GM18870 (cell line): ENCODE measurements at regions not wholly inside any gene's neighbourhood (a gene's known extent, or its start where the extent isn't known, plus 50 kb on each side); places are given as distances from the start of the nearest gene placed in this dataset.
A peak's percentile ranks its signal among the peaks of the same experiment; 100 is the strongest.
"Not testable (repeated sequence)": the region's sequence is repeated elsewhere in the genome, so short reads cannot be mapped to it uniquely, and the experiment has no call there.

Experiments used
- ATAC-seq: cut with Tn5 transposase; IDR thresholded peaks from one replicate; pipeline ENCODE4 v1.9.1; 2021; ENCODE audit warnings: moderate library complexity; ENCODE audit not compliant: unreplicated experiment

DNA sequence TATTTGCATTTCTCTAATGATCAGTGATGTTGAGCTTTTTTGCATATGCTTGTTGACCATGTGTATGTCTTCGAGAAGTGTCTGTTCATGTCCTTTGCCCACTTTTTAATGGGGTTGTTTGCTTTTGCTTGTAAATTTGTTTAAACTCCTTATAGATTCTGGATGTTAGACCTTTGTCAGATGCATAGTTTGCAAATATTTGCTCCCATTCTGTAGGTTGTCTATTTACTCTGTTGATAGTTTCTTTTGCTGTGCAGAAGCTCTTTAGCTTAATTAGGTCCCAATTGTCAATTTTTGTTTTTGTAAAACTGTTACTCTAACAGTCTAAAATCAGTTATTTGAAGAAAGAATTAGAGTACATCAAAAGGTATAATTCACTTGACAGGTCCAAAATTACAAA lies 160.6 kb downstream of the LRIG3 start:
- not testable (repeated sequence) for ATAC-seq

- ATAC-seq = no peak
Measured at GRCh38 chr12:58761308-58761707, 159.0 kb downstream of the LRIG3 start.

DNA sequence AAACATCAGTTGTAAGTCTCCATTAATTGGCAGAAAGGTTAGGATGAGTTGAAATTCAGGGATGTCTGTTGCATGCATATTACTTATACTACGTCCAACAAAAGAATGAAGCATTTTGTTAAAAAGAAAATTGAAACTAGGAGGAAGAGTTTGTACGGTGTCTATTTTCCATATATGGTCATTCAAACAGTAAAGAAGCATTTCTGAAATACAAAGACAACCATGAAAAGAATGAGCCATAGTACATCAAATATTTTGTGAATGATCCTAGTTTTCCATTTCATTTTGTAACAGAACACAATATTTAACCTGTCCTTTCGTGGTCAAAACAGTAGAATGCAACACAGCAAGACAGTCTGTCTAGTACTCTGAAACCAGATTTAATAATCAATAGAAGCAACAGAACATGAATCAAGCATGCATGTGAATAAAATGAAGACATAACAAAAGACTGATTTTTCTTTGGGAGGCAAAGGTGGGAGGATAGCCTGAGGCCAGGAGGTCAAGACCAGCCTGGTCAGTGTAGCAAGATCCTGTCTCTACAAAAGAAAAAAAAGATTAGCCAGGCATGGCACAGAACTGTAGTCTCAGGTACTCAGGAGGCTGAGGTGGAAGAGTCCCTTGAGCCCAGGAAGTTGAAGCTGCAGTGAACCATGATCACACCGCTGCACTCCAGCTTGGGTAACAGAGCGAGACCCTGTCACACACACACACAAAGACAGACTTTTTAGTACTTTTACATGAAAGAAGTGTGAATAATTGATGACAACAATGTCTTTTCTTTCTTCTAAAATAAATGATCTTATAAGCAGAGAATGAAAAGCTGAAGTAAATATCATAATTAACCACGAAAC lies 156.0 kb downstream of the LRIG3 start:
- ATAC-seq = no peak

GRCh38 chr12:58765076-58765475 lies 155.2 kb downstream of the LRIG3 start:
- no peak for ATAC-seq

GRCh38 chr12:58765653-58766512 lies 154.4 kb downstream of the LRIG3 start:
- ATAC-seq = no peak

- no peak for ATAC-seq
Measured at GRCh38 chr12:58766513-58766870, 153.8 kb downstream of the LRIG3 start.

- ATAC-seq = no peak
Measured at GRCh38 chr12:58767496-58767895, 152.8 kb downstream of the LRIG3 start.

GRCh38 chr12:58773986-58774385 lies 146.3 kb downstream of the LRIG3 start:
- no peak for ATAC-seq

GRCh38 chr12:58774731-58775130 lies 145.6 kb downstream of the LRIG3 start:
- no peak for ATAC-seq

DNA sequence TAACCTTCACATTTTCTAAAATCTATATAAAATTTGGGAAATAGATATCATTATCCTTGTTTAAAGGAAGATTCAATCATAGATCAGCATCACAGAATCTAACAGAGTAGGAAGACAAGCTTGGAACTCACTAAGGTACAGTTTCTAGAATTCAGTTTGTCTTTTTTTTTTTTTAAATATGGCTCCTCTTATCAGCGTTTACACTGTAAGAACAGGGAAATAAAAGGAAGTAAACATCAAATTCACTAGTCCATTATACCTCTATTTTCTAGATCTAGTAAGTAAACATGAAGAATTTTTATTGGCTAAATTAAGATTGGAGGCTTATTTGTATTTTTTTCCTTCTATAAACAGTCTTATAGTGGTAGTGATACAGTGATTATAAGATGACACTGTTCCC lies 144.9 kb downstream of the LRIG3 start:
- no peak for ATAC-seq

- ATAC-seq = no peak
Measured at GRCh38 chr12:58776144-58776543, 144.2 kb downstream of the LRIG3 start.

DNA sequence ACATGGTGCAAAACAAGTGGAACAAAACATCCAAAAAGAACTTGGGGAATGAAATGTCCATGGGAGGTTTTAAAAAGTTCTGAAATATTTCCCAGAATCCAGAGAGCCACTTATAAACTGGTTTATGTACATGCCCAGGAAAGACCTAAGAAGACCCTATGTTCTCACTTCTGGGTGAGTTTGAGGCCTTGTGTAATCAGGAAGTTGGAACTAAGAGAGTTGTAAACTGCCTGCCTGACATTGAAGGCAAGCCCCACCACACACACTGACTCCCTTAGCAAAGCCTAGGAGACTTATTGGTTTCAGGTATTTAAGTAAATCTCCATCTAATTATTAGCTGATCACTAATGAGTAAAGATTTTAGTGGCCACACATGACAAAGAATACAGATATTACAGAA lies 142.5 kb downstream of the LRIG3 start:
- no peak for ATAC-seq

DNA sequence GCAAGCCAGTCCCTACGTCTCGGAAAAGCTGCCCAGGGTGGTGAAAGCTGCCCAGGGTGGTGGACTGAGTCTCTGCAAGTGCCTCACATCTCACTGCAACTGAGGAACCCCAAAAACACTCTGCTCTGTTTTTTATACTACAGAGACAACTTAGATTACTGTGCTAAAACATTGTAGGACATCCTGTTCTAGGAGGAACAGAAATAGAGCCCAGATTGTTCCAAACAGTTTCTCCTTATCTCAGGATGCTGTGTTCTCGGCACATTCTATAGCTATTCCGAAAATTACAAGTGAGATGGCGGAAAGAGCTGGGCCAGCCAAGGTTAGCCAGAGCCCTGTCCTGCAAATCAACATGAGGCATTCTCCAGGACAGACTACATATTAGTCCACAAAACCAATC lies 138.7 kb downstream of the LRIG3 start:
- no peak for ATAC-seq

DNA sequence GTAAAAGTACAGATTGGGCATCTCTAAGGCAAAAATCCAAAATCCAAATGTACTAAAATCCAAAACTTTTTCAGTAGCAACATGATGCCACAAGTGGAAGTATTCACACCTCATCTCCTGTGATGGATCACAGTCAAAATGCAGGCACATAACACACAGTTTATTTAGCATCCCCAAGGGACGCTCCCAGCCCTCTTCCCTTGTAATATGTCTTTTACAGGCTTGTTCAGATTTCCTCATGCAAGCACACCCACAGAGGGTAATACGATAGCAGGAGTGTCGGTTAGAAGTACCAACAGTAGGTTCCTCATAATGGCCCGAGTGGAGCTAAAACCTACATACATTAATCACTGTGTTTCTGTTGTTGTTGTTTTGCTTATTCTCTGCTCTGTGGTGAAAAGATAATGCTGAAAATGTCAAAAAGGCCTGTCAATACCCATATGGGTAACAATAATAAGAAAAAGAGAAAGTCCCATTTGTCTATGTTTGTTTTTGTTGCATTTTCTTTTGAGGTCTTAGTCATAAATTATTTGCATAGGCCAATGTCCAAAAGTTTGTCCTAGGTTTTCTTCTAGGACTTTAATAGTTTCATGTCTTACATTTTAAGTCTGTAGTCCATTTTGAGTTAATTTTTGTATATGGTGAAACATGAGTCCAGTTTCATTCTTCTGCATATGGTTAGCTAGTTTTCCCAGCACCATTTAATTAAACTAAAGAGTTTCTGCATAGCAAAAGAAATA lies 133.1 kb downstream of the LRIG3 start:
- no peak for ATAC-seq

GRCh38 chr12:58794859-58795258 lies 125.4 kb downstream of the LRIG3 start:
- ATAC-seq = peak; percentile 48

- no peak for ATAC-seq
Measured at GRCh38 chr12:58795825-58796224, 124.5 kb downstream of the LRIG3 start.

GRCh38 chr12:58801986-58802385 lies 118.3 kb downstream of the LRIG3 start:
- ATAC-seq = no peak

DNA sequence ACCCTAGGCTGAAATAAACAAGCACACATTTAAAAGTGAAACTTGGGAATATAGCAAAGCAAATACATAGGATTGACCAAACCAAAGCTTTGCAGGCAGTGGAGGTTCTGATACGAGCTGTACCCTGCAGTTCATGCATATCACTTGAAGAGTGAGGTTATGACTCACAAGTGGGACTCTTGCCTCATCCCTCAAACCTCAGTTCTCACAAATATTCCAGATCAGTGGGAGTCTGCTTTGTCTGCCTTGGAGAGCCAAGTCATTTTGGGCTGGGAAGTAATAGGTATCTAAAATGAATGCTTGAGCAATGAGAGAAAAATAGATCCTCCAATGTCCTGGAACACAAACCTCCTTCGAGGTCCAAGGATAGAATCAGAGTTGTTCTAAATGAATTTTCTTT lies 116.4 kb downstream of the LRIG3 start:
- no peak for ATAC-seq

DNA sequence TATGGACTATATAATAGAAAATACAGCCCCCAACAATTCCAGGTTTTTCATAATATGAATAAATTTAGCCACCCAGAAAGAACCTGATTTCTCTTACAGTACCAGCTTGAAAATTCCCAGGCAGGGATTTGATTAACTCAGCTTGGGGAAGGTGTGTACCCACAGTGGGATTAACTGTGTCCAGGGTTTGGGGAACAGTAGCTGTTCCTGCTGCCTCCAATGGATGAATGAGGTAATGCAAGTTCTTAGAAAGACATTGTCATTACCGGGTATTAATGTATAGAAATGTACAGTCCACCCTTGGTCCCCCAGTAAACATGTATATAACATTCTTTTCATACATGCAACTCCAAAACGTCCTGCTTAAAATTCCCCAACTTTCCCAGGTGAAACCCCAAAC lies 115.6 kb downstream of the LRIG3 start:
- peak; percentile 90 for ATAC-seq

DNA sequence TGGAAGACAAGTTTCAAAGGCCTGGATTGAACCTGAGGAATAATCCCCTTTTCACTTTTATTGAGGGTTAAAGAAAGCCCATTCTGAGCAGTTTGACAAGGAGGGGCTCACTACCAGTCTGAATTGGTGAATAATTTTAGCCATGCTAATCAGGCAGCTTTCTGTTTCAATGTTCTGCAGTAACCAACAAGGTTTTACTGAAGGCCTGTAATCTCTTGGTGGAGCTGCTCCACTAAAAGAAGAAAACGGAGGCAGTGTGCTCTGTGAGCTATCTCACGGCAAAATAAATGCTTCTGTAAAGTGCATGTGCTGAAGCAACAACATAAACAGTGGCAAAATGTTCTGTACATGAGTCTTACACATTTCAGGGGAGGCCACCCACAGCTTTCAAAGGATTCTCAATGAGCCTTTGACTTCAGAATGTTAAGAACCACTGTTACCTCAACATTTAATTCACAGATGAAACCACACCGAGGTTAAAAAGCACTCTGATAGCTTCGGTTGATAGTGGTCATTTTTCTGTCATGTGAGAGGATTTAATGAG lies 111.2 kb downstream of the LRIG3 start:
- ATAC-seq = no peak

GRCh38 chr12:58811346-58811745 lies 109.0 kb downstream of the LRIG3 start:
- ATAC-seq = no peak
